HG03432 (cell line): ENCODE measurements at regions not wholly inside any gene's neighbourhood (a gene's known extent, or its start where the extent isn't known, plus 50 kb on each side); places are given as distances from the start of the nearest gene placed in this dataset.
"Not testable (repeated sequence)": the region's sequence is repeated elsewhere in the genome, so short reads cannot be mapped to it uniquely, and the experiment has no call there.

ENCODE experiments used
- ATAC-seq: cut with Tn5 transposase; IDR thresholded peaks from one replicate; pipeline ENCODE4 v1.9.1; 2021; ENCODE audit warnings: mild to moderate bottlenecking, moderate library complexity; ENCODE audit not compliant: unreplicated experiment

- no peak for ATAC-seq
Observed at GRCh38 chr4:164058776-164059445, 564.4 kb downstream of the TMA16 start.

GRCh38 chr4:164060456-164060855 is 566.0 kb downstream of the TMA16 start:
- ATAC-seq: no peak

- no peak for ATAC-seq
Observed at GRCh38 chr4:164068392-164068791, 573.9 kb downstream of the TMA16 start.

- ATAC-seq: no peak
Observed at GRCh38 chr4:164070625-164071024, 576.1 kb downstream of the TMA16 start.

GRCh38 chr4:164081371-164081770 is 586.9 kb downstream of the TMA16 start:
- ATAC-seq: no peak

DNA sequence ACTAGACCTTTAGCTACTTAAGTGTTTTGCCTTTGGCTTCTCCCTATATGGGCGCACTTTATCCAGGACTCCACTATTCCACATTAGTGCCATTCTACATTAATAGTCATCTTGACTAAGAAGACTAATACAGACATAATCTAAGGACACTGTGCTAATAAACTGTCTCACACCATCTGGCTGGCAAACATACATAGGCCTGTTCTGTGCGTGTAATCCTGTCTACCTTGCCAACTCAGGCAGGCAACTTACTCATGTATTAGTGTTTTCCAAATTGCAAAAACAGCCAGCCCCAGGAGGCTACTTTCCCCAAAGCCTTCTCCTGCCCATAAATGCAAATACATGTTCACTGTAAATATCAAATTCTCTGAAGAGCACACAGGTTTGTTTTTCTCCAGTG is 587.3 kb downstream of the TMA16 start:
- ATAC-seq: no peak

DNA sequence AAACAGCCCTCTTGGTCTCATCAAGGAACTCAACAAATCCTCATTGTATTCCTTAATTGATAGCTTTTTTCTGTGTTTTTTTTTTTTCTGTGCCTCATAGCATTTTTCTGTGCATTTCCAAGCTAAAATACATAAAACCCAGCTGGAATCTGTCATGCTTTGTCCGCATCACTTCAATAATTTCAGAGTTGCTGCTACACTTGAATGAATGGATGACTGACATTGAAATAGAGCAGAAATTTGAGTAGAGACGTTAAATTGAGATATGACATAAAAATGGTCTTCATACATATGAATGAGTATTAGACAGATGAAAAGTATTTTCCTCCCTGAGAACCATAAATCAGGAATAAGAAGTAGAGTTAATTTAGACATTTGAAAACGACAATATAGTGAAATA is 593.2 kb downstream of the TMA16 start:
- ATAC-seq: no peak

DNA sequence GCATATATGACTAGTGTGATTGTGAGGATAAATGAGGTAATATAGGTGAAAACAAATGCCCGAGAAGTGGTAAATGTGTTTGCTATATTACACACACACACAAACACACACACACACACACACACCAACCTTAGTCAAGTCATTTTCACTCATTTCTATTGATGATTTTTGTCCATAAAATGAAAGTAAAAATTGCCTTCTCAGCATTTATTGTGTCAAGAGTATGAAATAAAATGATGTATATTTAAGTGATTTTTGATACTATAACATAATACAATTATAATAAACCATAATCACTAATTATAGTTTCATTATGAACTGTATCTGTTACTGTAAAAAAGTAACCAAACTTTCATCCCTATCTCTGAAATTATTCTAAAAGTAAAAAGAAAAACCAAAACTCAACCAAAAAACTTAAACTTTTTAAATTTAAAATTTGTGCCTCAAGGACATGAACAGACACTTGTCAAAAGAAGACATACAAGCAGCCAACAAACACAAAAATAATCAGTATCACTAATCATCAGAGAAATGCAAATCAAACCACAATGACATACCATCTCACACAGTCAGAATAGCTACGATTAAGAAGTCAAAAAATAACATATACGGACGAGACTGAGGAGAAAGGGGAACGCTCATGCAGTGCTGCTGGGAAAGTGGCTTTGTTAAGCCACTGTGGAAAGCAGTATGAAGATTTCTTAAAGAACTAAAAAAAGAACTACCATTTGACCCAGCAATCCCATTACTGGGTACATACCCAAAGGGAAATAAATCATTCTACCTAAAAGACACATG is 601.0 kb downstream of the TMA16 start:
- no peak for ATAC-seq

- no peak for ATAC-seq
Observed at GRCh38 chr4:164096766-164097518, 602.5 kb downstream of the TMA16 start.

- not testable (repeated sequence) for ATAC-seq
Observed at GRCh38 chr4:164100741-164101365, 606.4 kb downstream of the TMA16 start.

DNA sequence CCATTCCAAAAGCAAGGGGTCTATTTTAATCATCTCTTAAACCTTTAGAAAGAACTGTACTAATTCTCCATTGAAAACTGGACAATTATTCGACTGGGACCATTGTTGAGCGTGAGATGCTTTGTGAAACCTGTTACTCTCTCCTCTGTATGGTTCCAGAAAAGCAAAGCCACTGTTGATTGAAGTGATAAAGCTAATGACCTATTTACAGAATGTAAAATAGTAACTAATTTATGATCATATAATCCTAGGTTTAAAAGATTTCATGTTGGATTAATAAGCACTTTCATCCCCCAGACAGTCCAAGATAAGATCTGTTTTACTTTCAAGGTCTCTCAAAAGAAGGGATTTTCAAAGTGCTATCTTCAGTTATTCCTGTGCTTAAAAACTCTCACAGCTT is 614.5 kb downstream of the TMA16 start:
- ATAC-seq: no peak

GRCh38 chr4:164109503-164109902 is 615.0 kb downstream of the TMA16 start:
- no peak for ATAC-seq

GRCh38 chr4:164115236-164115635 is 620.7 kb downstream of the TMA16 start:
- ATAC-seq: no peak

GRCh38 chr4:164116286-164116685 is 621.8 kb downstream of the TMA16 start:
- ATAC-seq: no peak

GRCh38 chr4:164134388-164134787 is 619.5 kb upstream of the SMIM31 start:
- ATAC-seq: no peak

GRCh38 chr4:164136180-164136616 is 617.7 kb upstream of the SMIM31 start:
- ATAC-seq: no peak

GRCh38 chr4:164138521-164138920 is 615.4 kb upstream of the SMIM31 start:
- no peak for ATAC-seq

DNA sequence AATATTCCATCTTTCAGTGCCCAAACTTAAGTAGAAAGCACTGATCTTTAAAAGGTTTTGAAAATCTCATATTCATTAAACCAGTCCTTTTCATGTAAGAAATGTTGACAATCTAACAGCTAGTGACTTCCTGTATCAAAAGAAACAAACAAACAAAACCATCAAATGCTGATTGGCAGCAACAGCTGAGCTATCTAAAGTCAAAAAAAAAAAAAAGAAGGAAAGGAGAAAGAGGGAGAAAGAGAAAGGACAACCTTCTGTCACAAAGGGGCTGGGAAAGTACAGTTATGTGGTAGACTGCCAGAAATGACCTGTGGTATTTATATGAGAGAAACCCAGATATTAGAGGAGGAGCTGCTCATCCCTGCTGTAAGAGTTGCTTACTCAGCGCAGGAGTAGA is 614.6 kb upstream of the SMIM31 start:
- no peak for ATAC-seq

DNA sequence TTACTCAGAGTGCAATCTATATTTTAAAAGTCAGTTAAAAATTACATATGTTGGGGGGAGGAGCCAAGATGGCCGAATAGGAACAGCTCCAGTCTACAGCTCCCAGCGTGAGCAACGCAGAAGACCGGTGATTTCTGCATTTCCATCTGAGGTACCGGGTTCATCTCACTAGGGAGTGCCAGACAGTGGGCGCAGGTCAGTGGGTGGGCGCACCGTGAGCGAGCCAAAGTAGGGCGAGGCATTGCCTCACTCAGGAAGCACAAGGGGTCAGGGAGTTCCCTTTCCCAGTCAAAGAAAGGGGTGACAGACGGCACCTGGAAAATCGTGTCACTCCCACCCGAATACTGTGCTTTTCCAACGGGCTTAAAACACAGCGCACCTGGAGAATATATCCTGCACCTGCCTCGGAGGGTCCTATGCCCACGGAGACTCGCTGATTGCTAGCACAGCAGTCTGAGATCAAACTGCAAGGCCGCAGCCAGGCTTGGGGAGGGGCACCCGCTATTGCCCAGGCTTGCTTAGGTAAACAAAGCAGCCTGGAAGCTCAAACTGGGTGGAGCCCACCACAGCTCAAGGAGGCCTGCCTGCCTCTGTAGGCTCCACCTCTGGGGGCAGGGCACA is 612.1 kb upstream of the SMIM31 start:
- not testable (repeated sequence) for ATAC-seq

- ATAC-seq: no peak
Observed at GRCh38 chr4:164154416-164154815, 599.5 kb upstream of the SMIM31 start.

GRCh38 chr4:164169591-164169990 is 584.3 kb upstream of the SMIM31 start:
- no peak for ATAC-seq
